ENCODE measurements at regions not wholly inside any gene's neighbourhood (a gene's known extent, or its start where the extent isn't known, plus 50 kb on each side); places are given as distances from the start of the nearest gene placed in this dataset.
"Not testable (repeated sequence)": the region's sequence is repeated elsewhere in the genome, so short reads cannot be mapped to it uniquely, and the experiment has no call there.

DNA sequence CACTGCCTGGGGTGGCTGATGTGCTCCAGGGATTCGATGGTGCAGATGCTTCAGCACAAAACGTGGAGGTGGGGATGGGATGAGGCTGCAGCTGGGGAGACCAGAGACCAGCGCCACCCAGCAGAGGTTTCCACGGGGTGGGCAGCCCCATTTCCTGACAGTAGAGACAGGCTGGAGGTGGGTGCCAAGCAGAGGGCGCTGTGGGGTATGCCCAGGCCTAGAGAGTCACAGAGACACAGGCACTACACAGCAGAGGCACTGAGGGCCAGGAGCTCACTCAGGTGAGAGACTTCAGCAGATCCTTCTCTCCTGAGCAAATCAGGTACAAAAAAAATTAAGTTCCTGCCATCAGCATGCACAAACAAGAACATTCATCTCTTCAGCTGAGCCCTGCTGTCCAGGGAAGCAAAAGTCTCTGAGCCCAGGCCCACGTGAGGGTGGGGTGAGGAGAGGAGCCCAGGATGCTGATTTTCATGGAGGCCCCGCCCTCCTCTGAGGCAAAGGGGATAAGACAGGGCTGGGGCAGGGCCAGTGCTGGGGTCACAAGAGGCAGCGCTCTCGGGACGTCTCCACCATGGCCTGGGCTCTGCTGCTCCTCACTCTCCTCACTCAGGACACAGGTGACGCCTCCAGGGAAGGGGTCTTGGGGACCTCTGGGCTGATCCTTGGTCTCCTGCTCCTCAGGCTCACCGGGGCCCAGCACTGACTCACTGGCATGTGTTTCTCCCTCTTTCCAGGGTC is 53.1 kb downstream of the GGTLC2 start:
- no peak for DNase-seq (ENCODE audit: low read depth)

- DNase-seq (ENCODE audit: low read depth) = no peak
Measured at GRCh38 chr22:22698263-22698750, 53.9 kb downstream of the GGTLC2 start.

DNA sequence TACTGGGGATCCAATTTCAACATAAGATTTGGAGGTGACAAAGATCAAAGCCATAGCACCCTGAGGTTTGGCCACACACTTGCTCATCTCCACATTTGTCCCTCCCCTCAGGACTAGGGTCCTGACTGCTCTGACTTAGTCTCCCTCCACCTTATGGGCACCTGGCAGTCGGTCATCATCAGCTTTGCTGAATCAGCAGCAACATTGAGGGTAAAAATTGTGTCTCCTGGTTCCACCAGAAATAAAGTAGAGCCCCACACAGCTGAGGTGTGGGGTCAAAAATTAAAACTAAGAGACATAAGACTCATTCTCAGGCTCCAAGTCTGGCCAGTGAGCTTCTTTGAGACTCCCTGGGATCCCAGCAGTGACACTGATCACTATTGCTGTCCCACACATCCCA is 56.2 kb downstream of the GGTLC2 start:
- DNase-seq (ENCODE audit: low read depth) = no peak

DNA sequence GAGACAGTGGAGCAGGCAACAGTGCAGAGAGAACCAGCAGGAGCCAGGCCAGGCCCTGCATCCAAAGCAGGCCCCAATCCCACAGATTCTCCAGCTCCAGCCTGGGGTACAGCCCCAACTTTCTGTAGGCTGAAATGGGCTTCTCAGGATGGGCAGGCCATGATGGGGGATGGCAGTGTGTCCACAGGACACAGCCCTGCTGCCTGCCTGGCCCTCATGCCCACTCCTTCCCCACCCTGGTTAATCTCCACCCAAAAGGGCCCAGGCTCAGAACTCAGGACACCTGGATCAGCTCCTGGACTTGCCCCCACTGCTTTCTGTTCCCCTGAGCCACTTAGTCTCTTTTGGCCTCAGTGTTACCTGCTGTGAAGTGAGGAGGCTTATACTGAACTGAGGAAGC is 57.1 kb downstream of the GGTLC2 start:
- not testable (repeated sequence) for DNase-seq (ENCODE audit: low read depth)

- no peak for DNase-seq (ENCODE audit: low read depth)
Measured at GRCh38 chr22:22702237-22703202, 58.1 kb downstream of the GGTLC2 start.

DNA sequence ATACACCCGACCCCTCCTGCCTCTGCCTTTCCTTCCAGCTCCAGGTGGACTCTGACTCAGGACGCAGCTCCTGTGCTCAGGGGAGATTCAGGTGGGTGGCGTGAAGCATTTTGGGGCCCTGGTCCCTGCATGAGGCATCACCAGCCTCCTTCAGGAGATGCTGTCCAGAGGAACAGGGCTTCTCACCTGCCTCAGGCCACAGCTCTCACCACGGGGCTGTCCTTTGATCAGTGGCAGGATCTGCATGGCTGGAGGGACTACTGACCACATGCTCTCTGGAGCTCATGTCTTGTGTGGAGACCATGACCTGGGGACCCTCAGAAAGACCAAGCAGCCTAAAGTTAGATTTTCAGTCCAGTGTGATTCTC is 58.8 kb downstream of the GGTLC2 start:
- DNase-seq (ENCODE audit: low read depth) = no peak

GRCh38 chr22:22703715-22704114 is 59.3 kb downstream of the GGTLC2 start:
- DNase-seq (ENCODE audit: low read depth) = peak; percentile 58

GRCh38 chr22:22704156-22704946 is 59.9 kb downstream of the GGTLC2 start:
- DNase-seq (ENCODE audit: low read depth) = no peak

DNA sequence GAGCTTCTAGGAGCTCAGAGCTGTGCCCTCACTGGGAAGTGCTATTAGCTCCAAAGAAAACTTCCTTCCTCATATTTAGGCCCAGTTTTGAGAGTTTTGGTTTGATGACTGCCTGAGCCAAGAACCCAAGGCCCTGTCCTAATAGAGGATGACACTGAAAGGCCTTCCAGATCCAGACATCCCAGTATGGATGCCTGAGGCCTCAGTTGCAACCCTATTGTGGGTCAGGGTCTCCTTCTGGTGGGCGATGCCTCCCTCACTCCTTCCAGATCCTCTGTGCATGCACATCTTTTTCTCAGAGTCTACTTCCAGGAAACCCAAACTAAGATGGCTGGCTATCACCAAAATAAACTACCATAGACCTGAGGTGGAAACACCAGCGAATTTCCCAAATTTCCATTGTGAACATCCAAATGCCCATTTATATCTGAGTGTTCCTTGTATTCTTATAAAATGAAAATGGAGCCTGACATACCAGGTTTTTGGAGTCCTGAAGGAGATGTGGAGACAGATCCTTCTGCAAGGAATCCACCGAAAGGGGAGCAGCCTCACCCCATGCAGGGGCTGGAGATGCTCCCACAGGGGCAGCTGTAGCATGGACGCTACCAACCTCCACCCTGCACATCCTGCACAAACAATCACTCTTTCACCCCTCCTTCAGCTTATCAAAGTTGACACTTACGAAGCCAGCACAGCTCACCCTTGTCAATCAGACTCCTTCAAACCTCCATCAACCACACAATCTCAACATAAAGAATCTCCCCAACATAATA is 61.1 kb downstream of the GGTLC2 start:
- DNase-seq (ENCODE audit: low read depth) = no peak

DNA sequence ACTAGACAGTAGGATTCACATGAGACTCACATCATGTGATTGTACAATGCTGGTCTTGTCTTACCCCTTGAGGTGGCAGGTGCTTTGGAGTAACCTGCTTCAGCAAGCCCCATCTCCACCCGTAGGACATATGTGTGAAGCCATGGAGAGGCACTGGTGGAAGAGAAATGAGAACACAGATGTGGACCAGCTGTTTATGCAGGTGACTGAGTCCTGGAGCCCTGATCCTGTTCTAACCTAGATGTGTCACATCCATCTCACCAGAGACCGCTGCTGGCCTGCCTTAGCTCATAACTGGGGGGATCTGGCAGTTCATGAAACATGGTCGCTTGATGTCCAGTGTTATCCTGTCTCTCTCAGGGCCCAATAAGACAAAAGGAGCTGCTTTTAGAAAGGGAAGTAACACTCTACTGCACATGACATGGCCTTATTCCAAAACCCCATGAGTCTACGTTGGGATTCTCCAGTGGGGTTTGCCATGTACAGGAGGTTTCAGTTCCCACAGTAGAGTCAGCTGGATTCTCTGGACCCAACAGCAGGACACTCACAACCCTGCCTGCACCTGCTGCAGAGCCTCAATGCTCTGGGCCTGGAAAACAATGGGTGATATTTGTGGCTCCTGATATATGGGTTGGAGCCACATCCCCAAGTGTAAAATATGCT is 62.0 kb downstream of the GGTLC2 start:
- DNase-seq (ENCODE audit: low read depth) = no peak

- no peak for DNase-seq (ENCODE audit: low read depth)
Measured at GRCh38 chr22:22709719-22710445, 65.5 kb downstream of the GGTLC2 start.

DNA sequence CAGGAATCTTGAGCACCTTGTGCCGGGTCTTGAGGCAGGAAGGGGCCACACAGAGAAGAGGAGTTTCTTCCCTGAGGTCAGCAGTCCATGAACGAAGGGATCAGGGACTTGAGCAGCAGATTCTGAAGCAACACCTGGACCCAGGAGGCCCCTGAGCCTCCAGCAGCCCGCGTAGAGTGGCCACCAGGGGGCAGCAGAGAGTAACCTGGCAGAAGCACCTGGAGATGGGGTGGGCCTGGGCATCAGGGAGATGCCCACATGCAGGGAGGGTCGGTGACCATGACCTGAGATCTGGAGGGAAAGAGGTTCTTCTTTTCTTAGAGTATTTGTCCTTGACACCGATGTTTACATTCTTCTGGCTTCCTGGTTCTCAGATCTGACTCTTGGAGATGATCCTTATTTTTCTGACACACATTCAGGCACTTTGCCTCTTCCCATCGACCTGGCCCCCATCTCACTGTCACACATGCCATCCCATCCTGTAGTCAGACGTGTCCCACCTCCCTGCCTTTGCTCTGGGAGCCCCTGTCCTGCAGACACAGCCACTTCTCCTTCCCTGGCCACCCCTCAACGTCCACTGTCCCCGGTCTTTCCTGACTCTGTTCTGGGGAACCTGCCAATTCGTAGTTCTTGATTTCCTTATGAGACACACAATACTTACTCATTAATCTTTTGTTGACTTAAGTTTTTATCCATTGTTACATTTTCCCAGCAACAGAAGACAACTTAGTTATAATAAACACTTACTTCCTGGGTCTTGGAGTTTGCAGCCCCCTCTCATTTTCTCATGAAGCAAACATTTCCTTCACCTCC is 66.5 kb downstream of the GGTLC2 start:
- DNase-seq (ENCODE audit: low read depth) = no peak

DNA sequence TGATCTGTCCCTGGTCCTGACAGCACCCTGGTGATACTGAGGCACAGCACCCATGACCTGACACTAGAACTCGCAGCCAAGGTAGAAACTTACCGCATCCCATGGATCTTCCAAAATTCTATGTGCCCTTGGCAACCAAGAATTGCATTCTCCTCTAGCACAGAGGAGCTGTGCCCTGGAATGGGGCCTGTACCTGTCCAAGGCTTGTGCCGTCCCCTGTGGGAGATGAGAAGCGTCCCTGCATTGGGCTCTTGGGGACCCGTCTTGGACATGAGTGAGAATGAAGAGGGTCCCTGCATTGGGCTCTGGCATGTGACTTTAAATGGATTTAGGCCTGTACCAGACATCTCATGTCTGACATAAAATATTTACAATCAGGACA is 67.1 kb downstream of the GGTLC2 start:
- no peak for DNase-seq (ENCODE audit: low read depth)

GRCh38 chr22:22712092-22712658 is 67.8 kb downstream of the GGTLC2 start:
- no peak for DNase-seq (ENCODE audit: low read depth)

- DNase-seq (ENCODE audit: low read depth) = no peak
Measured at GRCh38 chr22:22712666-22713365, 68.4 kb downstream of the GGTLC2 start.

DNA sequence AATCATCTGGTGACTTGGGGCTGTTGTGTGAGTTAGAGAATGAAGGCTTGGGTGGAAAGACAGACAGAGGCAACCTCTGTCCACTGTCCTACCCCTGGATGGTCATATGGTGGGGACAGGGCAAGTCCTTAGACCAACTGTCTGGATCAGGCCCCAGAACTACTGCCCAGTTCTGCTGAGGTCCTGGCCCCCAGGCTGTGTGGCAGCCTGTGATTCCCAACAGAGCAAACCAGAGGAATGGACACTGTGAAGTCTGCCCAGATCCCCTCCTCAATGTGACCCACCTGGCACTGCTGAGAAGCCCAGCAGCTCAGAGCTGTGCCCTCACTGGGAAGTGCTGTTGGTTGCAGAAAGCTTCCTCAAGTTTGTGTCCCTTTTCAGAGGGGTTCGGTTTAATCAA is 69.0 kb downstream of the GGTLC2 start:
- no peak for DNase-seq (ENCODE audit: low read depth)

- DNase-seq (ENCODE audit: low read depth) = no peak
Measured at GRCh38 chr22:22714600-22715335, 70.4 kb downstream of the GGTLC2 start.
